ENCODE measurements at regions not wholly inside any gene's neighbourhood (a gene's known extent, or its start where the extent isn't known, plus 50 kb on each side); places are given as distances from the start of the nearest gene placed in this dataset.
"Not testable (repeated sequence)": the region's sequence is repeated elsewhere in the genome, so short reads cannot be mapped to it uniquely, and the experiment has no call there.

DNA sequence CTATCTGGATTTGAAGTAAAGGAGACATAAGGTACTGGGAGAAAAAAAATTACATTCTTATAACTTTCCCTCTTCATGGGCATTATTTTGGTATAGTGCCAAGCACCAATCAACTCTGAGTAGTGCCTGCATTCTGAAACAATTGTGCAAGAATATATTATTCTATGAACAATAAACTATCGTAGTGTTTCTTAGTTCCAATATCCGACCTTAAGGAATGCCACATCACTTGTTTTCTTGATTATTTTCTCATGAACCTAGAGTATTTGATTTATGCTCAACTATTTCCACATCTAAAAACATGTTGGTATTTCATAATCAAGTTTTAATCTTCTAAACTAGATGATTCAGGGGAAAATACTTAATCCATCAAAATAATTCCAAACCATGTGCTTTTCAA is 294.4 kb upstream of the TBX18 start:
- DNase-seq (no peak), ATAC-seq (no peak)
- 29 to 54% methylated on average over 2 of the region's 2 CpGs for WGBS, 2 donors
- TF ChIP-seq POLR2A (IDR thresholded peaks at IDR 0.05): no peak
- TF ChIP-seq, protein P1, sequence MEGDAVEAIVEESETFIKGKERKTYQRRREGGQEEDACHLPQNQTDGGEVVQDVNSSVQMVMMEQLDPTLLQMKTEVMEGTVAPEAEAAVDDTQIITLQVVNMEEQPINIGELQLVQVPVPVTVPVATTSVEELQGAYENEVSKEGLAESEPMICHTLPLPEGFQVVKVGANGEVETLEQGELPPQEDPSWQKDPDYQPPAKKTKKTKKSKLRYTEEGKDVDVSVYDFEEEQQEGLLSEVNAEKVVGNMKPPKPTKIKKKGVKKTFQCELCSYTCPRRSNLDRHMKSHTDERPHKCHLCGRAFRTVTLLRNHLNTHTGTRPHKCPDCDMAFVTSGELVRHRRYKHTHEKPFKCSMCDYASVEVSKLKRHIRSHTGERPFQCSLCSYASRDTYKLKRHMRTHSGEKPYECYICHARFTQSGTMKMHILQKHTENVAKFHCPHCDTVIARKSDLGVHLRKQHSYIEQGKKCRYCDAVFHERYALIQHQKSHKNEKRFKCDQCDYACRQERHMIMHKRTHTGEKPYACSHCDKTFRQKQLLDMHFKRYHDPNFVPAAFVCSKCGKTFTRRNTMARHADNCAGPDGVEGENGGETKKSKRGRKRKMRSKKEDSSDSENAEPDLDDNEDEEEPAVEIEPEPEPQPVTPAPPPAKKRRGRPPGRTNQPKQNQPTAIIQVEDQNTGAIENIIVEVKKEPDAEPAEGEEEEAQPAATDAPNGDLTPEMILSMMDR (IDR thresholded peaks at IDR 0.05): no peak
- no peaks in the 10 kb centered on the region for H3K36me3 ChIP-seq (replicated peaks in 1 of 2; ENCODE audit: insufficient read depth in 1 of 2, low read depth in 2 of 2)
- H3K27me3 ChIP-seq: no peaks in the 10 kb centered on the region
- H3K9me3 ChIP-seq: no peaks in the 10 kb centered on the region
- no peak overlapping the region for H3K4me3 ChIP-seq
- intact Hi-C loops (cut with DNase I): no loop called here
- no peaks in the 10 kb centered on the region for H3K4me1 ChIP-seq
- H3K27ac ChIP-seq: no peak overlapping the region

DNA sequence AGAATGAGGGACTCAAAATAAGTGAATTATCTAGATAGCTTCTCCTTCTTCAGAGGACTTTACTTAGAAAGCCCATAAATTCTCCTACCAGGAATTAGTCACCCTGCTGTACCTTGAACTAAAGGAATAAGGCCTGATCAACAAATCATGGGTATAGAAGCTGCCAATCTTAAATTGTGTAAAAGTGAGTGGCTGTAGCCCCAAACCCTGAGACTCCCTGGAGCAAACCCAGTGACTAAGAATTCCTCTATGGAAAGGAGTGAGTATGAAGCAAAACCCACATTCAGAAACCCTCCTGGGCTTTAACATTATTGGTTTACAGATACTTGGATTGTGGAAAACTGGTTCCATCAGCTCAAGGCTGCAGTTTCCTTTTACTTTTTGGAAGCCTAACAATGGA is 285.8 kb upstream of the TBX18 start:
- no peak overlapping the region for H3K4me3 ChIP-seq
- DNase-seq (no peak), ATAC-seq (no peak)
- no peaks in the 10 kb centered on the region for H3K36me3 ChIP-seq (replicated peaks in 1 of 2; ENCODE audit: insufficient read depth in 1 of 2, low read depth in 2 of 2)
- TF ChIP-seq, protein P1 (IDR thresholded peaks at IDR 0.05): no peak
- no peak for TF ChIP-seq POLR2A (IDR thresholded peaks at IDR 0.05)
- no peaks in the 10 kb centered on the region for H3K4me1 ChIP-seq
- H3K27ac ChIP-seq: no peak overlapping the region
- H3K9me3 ChIP-seq: no peaks in the 10 kb centered on the region
- H3K27me3 ChIP-seq: no peaks in the 10 kb centered on the region
- intact Hi-C loops (cut with DNase I): no loop called here

DNA sequence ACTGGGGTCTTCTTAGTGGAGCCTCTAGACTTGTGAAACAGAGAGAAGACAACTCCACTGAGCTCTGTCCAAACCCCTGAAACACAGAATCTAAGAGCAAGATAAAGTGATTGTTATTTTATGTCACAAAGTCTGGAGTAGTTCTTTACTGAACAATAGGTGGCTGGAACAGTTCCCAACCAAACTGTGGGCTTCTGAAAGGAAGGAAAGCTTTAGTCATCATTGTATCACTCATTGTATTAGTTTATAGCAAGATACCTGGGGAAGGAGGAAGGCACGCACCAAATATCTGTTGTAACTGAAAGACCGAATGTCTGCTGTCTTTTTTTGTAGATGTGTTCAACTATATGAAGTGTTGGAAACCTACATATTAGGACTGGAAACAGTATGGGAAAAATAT is 284.9 kb upstream of the TBX18 start:
- TF ChIP-seq, protein P1 (IDR thresholded peaks at IDR 0.05): no peak
- no peak for TF ChIP-seq POLR2A (IDR thresholded peaks at IDR 0.05)
- 82 to 86% methylated on average over 2 of the region's 2 CpGs for WGBS, 2 donors
- Histone ChIP-seq H3K36me3 (replicated peaks in 1 of 2; ENCODE audit: insufficient read depth in 1 of 2, low read depth in 2 of 2) (no peaks in the 10 kb centered on the region), H3K9me3 (no peaks in the 10 kb centered on the region), H3K4me1 (no peaks in the 10 kb centered on the region), H3K4me3 (no peak overlapping the region), H3K27ac (no peak overlapping the region), H3K27me3 (no peaks in the 10 kb centered on the region)
- DNase-seq (no peak), ATAC-seq (no peak)
- intact Hi-C loops (cut with DNase I): no loop called here

DNA sequence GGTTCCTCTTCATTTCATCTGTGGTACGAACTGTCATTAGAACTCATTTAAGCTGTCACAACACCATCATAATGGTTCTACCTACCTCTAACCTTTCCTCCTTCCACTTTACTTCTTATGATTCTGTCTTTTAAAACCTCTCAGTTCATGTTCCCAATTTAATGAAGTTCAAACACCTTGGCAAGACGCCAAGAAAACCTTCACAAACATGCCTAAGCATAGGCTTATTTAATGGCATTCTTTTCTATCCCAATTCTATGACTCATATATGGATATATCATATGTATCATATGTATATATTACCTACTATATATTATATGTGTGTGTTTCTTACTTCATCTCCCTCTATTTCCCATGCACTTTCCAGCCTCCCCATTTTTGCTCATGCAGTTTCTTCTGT is 283.4 kb upstream of the TBX18 start:
- intact Hi-C loops (cut with DNase I): no loop called here
- Histone ChIP-seq H3K36me3 (replicated peaks in 1 of 2; ENCODE audit: insufficient read depth in 1 of 2, low read depth in 2 of 2) (no peaks in the 10 kb centered on the region), H3K4me1 (no peaks in the 10 kb centered on the region), H3K4me3 (no peak overlapping the region), H3K27ac (no peak overlapping the region), H3K27me3 (no peaks in the 10 kb centered on the region), H3K9me3 (no peaks in the 10 kb centered on the region)
- ATAC-seq: no peak
- WGBS, 2 donors: 36 to 43% methylated on average over 2 of the region's 2 CpGs
- DNase-seq: no peak
- no peak for TF ChIP-seq POLR2A (IDR thresholded peaks at IDR 0.05)
- TF ChIP-seq, protein P1 (IDR thresholded peaks at IDR 0.05): no peak

DNA sequence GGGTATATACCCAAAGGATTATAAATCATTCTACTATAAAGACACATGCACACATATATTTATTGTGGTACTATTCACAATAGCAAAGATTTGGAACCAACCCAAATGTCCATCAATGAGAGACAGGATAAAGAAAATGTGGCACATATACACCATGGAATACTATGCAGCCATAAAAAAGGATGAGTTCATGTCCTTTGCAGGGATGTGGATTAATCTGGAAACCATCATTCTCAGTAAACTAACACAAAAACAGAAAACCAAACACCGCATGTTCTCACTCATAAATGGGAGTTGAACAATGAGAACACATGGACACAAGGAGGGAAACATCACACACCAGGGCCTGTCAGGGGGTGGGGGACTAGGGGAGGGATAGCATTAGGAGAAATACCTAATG is 281.4 kb upstream of the TBX18 start:
- H3K27ac ChIP-seq; H3K36me3 ChIP-seq (replicated peaks in 1 of 2; ENCODE audit: insufficient read depth in 1 of 2, low read depth in 2 of 2); H3K27me3 ChIP-seq; ATAC-seq; H3K4me3 ChIP-seq; DNase-seq; H3K9me3 ChIP-seq; H3K4me1 ChIP-seq; intact Hi-C loops (cut with DNase I): not testable (repeated sequence)
- 86 to 88% methylated on average over 1 of the region's 1 CpG for WGBS, 2 donors
